Heart left ventricle (tissue), 13 donors: ENCODE measurements at regions not wholly inside any gene's neighbourhood (a gene's known extent, or its start where the extent isn't known, plus 50 kb on each side); places are given as distances from the start of the nearest gene placed in this dataset.

Experiments used
- CTCF ChIP-seq, 12 donors: fragments of 200-600 bp; sonication (generic) in 4 of 12; IDR thresholded peaks; one replicate each; pipeline versions ENCODE4 v1.5.0 to v1.8.0; 2018 to 2022; ENCODE audit warnings: antibody characterized with exemption in 12 of 12, mild to moderate bottlenecking in 5 of 12
- POLR2A ChIP-seq, 2 donors: fragments of 450-650 bp; IDR thresholded peaks; one replicate each; pipeline ENCODE4 v1.6.1; 2017; ENCODE audit warnings: antibody characterized with exemption in 2 of 2, mild to moderate bottlenecking in 2 of 2, moderate library complexity in 2 of 2
- donor health status: ischemic (EF 13 %, LVEDD 7.1; RV severe dilation, severe dysfunction).
- donor health status: DM: no; HTN: yes; CAD: no.
- donor health status: DM: no; HTN: no; CAD: no.
- donor health status: ischemic (EF 25% LVEDD 6.9; RV normal size, moderate dysfunction).
- donor health status: ischemic (EF 25% LVEDD 5.7; RV mildly dilated, moderate dysfunction).
- donor health status: ischemic (EF 35%, LVEDD 5.7; RV mildly dilated, moderate dysfunction).
- donor health status: nonischemic (EF 11% LVEDD 7.7; RV severe dilation, severe dysfunction).
- donor health status: DM: yes; HTN: yes; CAD: no.
- donor health status: PGD.
- donor health status: ischemic (EF 29% LVEDD 5.4; RV normal size, mild dysfunction).
- donor health status: nonischemic (EF 23%, LVEDD 6.1; RV moderate dilation, normal function).

DNA sequence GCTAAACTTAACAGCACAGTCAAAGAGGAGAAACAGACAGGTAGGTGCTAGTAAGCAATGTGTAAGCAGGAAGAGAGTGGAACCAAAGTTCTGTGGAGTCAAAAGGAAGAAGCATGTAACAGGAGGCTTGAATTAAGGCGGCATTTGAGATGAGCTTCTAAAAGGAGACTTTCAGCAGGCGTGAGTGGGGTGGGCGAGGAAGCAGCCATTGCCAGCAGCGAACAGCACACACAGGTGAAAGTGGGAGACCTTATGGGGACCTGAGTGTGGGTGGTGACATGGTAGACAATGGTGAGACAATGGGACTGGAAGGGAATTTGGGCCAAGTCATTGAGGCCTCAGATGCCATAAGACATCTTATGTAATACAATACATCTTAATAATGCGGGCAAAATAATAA is 195.0 kb downstream of the PAX1 start:
- no peak for TF ChIP-seq CTCF (IDR thresholded peaks at IDR 0.05)
- no peak for TF ChIP-seq POLR2A (IDR thresholded peaks at IDR 0.05)
